ENCODE measurements at regions not wholly inside any gene's neighbourhood (a gene's known extent, or its start where the extent isn't known, plus 50 kb on each side); places are given as distances from the start of the nearest gene placed in this dataset.

GRCh38 chr4:31959972-31960371, 1239.8 kb downstream of the PCDH7 start:
- intact Hi-C loops (cut with DNase I, micrococcal nuclease), result no loop called here
- Mint-ChIP-seq H3K4me3 (no peak overlapping the region), H3K36me3 (ENCODE audit: low read depth) (no peaks in the 10 kb centered on the region), H3K27ac (no peak overlapping the region), H3K9me3 (peaks cover 13% of the 10 kb centered on the region), H3K27me3 (no peaks in the 10 kb centered on the region), H3K4me1 (ENCODE audit: low read depth) (no peaks in the 10 kb centered on the region)
- POLR2A ChIA-PET, result no interaction called here
- Histone ChIP-seq H3K4me1 (ENCODE audit: insufficient read depth, low read length) (no peaks in the 10 kb centered on the region), H3K9me3 (ENCODE audit: control insufficient read depth in 1 of 2, insufficient read depth in 1 of 2, low read length in 2 of 2) (peaks cover 0 to 8% of the 10 kb centered on the region in 2 experiments), H3K36me3 (ENCODE audit: insufficient read depth, low read length) (no peaks in the 10 kb centered on the region), H3K4me3 (ENCODE audit: low read length) (no peak overlapping the region), H3K27ac (ENCODE audit: low read depth in 1 of 2, low read length in 2 of 2) (no peak overlapping the region), H3K27me3 (ENCODE audit: control insufficient read depth in 1 of 2, insufficient read depth in 2 of 2, low read length in 2 of 2) (no peaks in the 10 kb centered on the region)
- ATAC-seq (ENCODE audit: poor library complexity) (no peak), DNase-seq (no peak)
- CTCF ChIA-PET, result no interaction called here
- TF ChIP-seq CTCF (IDR thresholded peaks at IDR 0.05), result no peak

- ChIA-PET CTCF (no interaction called here), POLR2A (no interaction called here)
- Histone ChIP-seq H3K4me3 (ENCODE audit: low read length) (no peak overlapping the region), H3K27ac (ENCODE audit: low read depth in 1 of 2, low read length in 2 of 2) (no peak overlapping the region), H3K36me3 (ENCODE audit: insufficient read depth, low read length) (no peaks in the 10 kb centered on the region), H3K27me3 (ENCODE audit: control insufficient read depth in 1 of 2, insufficient read depth in 2 of 2, low read length in 2 of 2) (no peaks in the 10 kb centered on the region), H3K4me1 (ENCODE audit: insufficient read depth, low read length) (no peaks in the 10 kb centered on the region), H3K9me3 (ENCODE audit: control insufficient read depth in 1 of 2, insufficient read depth in 1 of 2, low read length in 2 of 2) (peaks cover 0 to 11% of the 10 kb centered on the region in 2 experiments)
- intact Hi-C loops (cut with DNase I, micrococcal nuclease), result no loop called here
- Mint-ChIP-seq H3K36me3 (ENCODE audit: low read depth) (no peaks in the 10 kb centered on the region), H3K4me1 (ENCODE audit: low read depth) (no peaks in the 10 kb centered on the region), H3K4me3 (no peak overlapping the region), H3K9me3 (peaks cover 16% of the 10 kb centered on the region), H3K27ac (no peak overlapping the region), H3K27me3 (no peaks in the 10 kb centered on the region)
- no peak for TF ChIP-seq CTCF (IDR thresholded peaks at IDR 0.05)
- ATAC-seq (ENCODE audit: poor library complexity) (no peak), DNase-seq (no peak)
Measured at GRCh38 chr4:31964685-31965084, 1244.5 kb downstream of the PCDH7 start.

- Histone ChIP-seq H3K27ac (ENCODE audit: low read depth in 1 of 2, low read length in 2 of 2) (no peak overlapping the region), H3K27me3 (ENCODE audit: control insufficient read depth in 1 of 2, insufficient read depth in 2 of 2, low read length in 2 of 2) (no peaks in the 10 kb centered on the region), H3K4me1 (ENCODE audit: insufficient read depth, low read length) (no peaks in the 10 kb centered on the region), H3K36me3 (ENCODE audit: insufficient read depth, low read length) (no peaks in the 10 kb centered on the region), H3K9me3 (ENCODE audit: control insufficient read depth in 1 of 2, insufficient read depth in 1 of 2, low read length in 2 of 2) (peaks cover 0 to 7% of the 10 kb centered on the region in 2 experiments), H3K4me3 (ENCODE audit: low read length) (no peak overlapping the region)
- no peak for DNase-seq
- POLR2A ChIA-PET, result no interaction called here
- intact Hi-C loops (cut with DNase I, micrococcal nuclease), result no loop called here
- Mint-ChIP-seq H3K9me3 (peaks cover 9% of the 10 kb centered on the region), H3K27me3 (no peaks in the 10 kb centered on the region), H3K4me3 (no peak overlapping the region), H3K27ac (no peak overlapping the region), H3K36me3 (ENCODE audit: low read depth) (no peaks in the 10 kb centered on the region), H3K4me1 (ENCODE audit: low read depth) (no peaks in the 10 kb centered on the region)
- no peak for ATAC-seq (ENCODE audit: poor library complexity)
- TF ChIP-seq CTCF (IDR thresholded peaks at IDR 0.05), result no peak
- CTCF ChIA-PET, result no interaction called here
Measured at GRCh38 chr4:31968842-31969241, 1248.7 kb downstream of the PCDH7 start.
